SW480 (cell line): ENCODE measurements at regions not wholly inside any gene's neighbourhood (a gene's known extent, or its start where the extent isn't known, plus 50 kb on each side); places are given as distances from the start of the nearest gene placed in this dataset.

ENCODE experiments used
- DNase-seq: peaks from one replicate; pipeline ENCODE4 v3.0.0-alpha.2; 2016; ENCODE audit warnings: low spot score

- DNase-seq = no peak
These were observed 334.9 kb downstream of the CYP26B1 start for GRCh38 chr2:71812736-71813135.

GRCh38 chr2:71811726-71812125 lies 335.9 kb downstream of the CYP26B1 start:
- no peak for DNase-seq

GRCh38 chr2:71811157-71811556 lies 336.5 kb downstream of the CYP26B1 start:
- DNase-seq = no peak

GRCh38 chr2:71807581-71808451 lies 339.8 kb downstream of the CYP26B1 start:
- DNase-seq = no peak

DNA sequence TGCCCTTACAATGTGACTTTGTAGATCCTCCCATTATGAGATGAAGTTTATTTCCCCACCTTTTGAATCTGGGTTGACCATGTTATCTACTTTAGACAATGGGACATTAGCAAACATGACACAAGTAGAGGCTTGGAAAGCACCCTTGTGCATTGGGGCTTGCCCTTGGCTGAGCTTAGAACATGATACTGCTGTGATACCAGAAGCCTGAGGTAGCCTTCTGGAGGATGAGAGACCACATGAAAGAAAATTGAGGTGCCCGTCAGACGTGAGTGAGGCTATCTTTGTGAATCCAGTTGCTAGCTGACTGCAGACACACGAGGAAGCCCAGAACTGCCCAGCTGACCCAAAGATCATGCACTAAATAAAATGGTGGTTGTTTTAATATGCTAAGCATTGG lies 341.2 kb downstream of the CYP26B1 start:
- no peak for DNase-seq

- DNase-seq = no peak
These were observed 343.3 kb downstream of the CYP26B1 start for GRCh38 chr2:71804281-71804751.

- no peak for DNase-seq
These were observed 344.3 kb downstream of the CYP26B1 start for GRCh38 chr2:71803398-71803797.

- DNase-seq = no peak
These were observed 345.1 kb downstream of the CYP26B1 start for GRCh38 chr2:71802556-71802955.

DNA sequence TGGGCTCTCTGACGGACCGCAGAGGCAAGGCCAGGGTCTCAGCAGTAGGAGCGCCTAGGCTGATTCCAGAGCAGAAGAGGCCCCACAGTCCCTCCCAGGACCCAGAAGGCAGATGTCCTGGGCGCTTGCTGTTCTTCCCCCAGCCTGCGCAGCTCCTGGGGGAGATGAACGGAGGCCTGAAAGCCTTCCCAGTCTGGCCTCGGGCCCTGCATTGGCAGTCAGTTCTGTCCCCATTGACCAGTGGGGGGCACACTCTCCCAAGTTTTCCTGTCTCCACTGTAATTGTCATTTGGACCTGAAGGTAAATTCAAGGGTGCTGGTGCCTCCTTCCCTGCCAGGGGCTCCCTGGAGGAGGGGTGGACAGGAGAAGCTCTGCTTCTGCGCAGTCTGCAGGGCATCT lies 345.7 kb downstream of the CYP26B1 start:
- DNase-seq = no peak

DNA sequence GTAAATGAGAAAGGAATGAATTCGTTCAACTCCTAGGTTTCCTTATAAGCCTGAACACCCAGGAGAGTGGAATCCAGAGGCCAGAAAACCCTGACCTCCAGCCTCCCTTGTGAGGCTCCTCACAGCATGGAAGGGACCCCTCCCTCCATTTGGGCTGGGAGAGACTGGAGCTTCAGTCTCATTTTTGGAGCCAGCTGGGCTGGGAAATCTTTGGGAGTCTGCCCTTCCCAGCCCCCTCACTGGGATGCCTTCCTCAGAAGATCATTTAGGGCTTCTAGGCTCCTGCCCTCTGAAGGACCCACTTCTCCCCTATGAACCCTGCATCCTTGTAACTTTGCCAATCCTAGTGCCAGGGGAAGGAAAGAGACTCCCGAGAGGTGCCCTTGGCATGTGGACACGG lies 346.1 kb downstream of the CYP26B1 start:
- no peak for DNase-seq

GRCh38 chr2:71800851-71801250 lies 346.8 kb downstream of the CYP26B1 start:
- DNase-seq = no peak

DNA sequence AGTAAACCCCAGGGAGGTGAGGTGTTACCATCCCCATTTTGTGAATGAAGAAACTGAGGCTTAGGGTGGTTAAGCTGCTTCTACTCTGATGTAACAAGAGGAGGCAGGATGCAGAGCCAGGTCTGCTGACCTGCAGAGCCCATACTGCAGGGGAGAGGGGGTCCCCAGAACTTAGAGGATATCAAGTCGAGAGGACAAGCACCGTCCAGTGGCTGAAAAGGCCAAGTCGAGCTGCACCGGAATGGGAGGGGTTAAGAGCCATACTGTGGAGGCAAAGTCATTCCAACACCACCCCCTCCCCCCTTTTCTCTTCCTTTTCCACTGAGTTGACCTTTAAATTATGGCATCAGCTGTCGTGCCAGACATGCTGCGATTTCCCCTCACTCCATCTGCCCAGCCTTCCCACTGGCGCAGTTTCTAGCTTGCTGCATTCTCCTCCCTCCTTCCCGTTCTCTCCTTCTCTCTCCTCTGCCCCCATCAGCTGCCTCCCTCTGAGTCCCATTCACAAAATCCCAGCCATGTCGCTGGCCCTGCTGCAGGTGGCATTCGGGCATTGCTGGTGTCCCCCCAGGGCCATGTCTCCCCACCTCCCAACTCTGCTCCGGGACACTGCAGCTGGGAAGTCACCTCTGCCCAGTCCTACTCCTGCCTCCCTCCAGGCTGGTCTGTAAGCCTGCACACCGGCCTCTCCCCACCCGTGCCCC lies 346.9 kb downstream of the DYSF start:
- DNase-seq = no peak

GRCh38 chr2:71799013-71799575 lies 345.7 kb downstream of the DYSF start:
- no peak for DNase-seq

DNA sequence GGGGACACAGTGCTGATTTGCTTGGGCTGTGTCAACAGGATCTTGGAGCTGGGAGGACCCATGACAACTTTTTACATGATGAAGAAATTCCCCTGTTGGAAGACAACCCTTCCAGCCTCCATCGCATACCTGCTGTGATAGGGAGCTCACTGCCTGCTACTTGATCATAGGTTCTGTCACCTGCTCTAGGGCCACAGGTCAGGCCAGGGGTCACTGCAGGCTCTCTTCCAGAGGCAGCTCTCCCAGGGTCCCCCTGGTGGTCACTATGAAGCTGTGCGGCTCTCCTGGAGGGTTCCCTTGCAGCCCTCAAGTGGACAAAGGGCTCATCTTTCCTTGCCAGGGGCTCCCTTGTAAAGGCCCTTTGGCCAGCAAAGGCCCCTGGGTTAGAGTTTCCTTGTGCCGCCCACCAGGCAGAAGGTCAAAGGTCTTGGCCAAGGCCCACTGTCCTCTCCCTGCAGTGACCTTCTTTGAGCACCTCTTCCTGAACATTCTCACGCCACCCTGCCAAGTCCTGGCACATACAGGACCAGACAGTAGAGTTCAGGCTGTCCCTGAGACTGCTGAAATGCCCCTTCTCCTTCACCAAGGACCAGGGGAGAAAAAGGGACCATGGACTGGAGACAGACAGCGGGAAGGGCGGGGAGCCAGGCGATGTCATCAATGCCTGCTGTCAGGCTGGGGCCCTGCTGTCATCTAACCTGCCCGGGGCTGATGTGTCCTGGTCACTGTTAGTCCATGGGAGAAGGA lies 345.1 kb downstream of the DYSF start:
- peak; percentile 54 for DNase-seq

GRCh38 chr2:71797035-71797810 lies 343.9 kb downstream of the DYSF start:
- no peak for DNase-seq

DNA sequence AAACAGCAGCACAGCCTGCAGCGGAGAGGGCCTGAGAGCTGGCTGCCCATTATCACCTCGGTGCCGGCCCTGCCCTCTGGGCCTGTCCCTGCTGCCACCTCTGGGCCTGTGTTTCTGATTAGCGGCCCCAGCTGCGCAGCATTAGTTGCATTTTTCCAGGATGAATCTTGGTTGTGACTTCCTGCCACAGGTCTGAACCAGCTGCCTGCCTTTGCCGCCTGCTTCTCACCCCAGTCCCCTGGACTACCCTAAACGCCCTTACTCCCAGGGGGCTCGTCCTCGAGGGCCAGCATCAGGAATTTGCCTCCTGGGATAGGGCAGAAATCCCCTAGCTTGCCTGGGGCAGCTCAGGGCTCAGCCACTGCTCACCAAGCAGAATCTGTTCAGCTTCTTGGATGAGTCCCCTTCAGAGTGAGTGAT lies 342.8 kb downstream of the DYSF start:
- peak; percentile 24 for DNase-seq

- no peak for DNase-seq
These were observed 342.1 kb downstream of the DYSF start for GRCh38 chr2:71795486-71795885.

GRCh38 chr2:71794611-71795010 lies 341.2 kb downstream of the DYSF start:
- DNase-seq = no peak

- DNase-seq = no peak
These were observed 340.6 kb downstream of the DYSF start for GRCh38 chr2:71793926-71794325.

DNA sequence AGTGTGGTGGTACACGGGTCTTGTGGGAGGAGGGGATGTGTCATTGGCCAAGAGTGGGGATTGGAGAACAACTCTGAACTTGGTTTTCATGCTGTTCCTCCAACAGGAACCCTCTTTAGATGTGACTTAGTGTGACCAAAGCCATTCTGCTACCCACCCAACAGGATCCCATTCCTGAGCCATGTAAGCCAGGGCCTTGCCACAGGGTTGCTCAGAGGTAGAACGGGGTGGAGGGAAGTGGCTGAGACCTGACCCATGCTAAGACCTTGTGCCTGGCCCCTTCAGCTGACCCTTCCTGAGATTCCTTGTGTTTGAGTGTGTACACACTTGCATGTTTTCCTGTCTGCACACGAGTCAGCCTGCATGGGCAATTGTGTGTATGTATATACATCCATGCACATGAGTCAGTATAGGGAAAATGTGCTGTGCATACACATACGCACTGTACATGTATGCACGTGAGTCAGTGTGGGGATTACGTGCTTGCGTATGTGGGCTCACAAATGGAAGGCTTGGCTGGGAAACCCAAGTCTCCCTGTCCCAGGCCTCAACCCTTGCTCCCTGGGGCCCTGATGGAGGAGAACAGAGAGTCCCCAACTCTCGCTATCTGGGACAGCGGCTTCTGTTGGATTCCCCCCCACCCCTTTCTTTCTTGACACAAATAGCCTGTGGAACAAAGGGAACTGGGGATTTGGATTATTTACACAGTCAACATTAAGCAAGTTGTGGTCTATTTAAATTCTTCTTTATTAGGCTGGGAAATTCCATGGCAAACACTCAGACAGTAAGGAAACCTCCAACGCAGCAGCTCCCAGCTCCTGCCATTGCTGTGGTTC lies 339.8 kb downstream of the DYSF start:
- no peak for DNase-seq
